GM12872 (cell line): ENCODE measurements at regions not wholly inside any gene's neighbourhood (a gene's known extent, or its start where the extent isn't known, plus 50 kb on each side); places are given as distances from the start of the nearest gene placed in this dataset.

Experiments
- TF ChIP-seq, protein P1 (sequence below): IDR thresholded peaks from 3 replicates; pipeline ENCODE4 v1.5.1; 2011; ENCODE audit warnings: low read depth, mild to moderate bottlenecking, low read length, moderate library complexity; ENCODE audit not compliant: insufficient read depth

DNA sequence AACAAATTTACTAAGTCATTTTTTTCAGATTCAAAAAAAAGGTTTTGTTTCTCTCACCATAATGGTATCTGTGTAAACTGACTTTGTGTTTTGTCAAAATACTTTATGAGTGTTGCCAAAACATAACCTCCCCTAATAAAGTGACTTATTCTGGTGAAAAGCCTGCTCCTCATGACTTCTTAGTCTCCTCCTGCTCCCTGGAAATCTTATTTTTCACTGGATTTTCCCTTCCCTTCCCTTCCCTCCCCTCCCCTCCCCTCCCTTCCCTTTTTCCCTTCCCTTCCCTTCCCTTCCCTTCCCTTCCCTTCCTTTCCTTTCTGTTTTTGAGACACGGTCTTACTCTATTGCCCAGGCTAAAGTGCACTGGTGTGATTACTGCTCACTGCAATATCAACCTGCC lies 650.1 kb upstream of the GHITM start:
- TF ChIP-seq, protein P1, sequence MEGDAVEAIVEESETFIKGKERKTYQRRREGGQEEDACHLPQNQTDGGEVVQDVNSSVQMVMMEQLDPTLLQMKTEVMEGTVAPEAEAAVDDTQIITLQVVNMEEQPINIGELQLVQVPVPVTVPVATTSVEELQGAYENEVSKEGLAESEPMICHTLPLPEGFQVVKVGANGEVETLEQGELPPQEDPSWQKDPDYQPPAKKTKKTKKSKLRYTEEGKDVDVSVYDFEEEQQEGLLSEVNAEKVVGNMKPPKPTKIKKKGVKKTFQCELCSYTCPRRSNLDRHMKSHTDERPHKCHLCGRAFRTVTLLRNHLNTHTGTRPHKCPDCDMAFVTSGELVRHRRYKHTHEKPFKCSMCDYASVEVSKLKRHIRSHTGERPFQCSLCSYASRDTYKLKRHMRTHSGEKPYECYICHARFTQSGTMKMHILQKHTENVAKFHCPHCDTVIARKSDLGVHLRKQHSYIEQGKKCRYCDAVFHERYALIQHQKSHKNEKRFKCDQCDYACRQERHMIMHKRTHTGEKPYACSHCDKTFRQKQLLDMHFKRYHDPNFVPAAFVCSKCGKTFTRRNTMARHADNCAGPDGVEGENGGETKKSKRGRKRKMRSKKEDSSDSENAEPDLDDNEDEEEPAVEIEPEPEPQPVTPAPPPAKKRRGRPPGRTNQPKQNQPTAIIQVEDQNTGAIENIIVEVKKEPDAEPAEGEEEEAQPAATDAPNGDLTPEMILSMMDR: no peak

DNA sequence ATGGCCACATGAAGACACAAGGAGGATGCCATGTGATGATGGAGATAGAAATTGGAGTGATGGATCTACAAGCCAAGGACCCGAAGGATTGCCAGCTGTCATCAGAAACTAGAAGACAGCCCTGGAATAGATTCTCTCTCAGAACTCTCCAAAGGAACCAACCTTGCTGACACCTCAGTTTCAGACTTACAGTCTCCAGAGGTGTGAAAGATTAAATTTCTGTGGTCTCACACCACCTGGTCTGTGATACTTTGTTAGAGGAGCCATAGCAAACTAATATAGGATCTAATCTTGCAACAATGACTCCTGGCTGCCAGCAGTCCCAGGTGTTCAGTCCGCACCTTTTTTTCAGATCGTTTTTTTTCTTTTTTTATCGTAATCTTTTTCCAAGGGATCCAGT lies 647.3 kb upstream of the GHITM start:
- TF ChIP-seq, protein P1: no peak

DNA sequence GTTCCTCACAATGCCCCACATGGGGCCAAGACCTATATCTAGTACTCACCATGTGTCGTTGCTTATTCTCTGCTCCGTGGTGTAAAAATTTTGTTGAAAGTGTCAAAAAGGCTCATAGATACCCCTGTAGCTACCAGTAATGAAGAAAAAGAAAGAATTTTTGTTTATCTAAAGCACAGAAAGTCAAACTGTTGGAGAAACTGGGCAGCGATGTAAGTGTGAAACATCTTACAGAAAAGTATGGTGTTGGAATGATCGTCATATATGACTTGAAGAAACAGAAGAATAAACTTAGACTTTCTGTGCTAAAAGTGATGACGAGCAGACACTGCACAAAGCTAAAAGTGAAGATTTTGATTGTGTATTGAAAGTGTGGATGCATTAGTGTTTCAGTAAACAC lies 626.6 kb upstream of the GHITM start:
- TF ChIP-seq, protein P1: no peak

- TF ChIP-seq, protein P1: no peak
Measured at GRCh38 chr10:83515001-83515400, 624.3 kb upstream of the GHITM start.

DNA sequence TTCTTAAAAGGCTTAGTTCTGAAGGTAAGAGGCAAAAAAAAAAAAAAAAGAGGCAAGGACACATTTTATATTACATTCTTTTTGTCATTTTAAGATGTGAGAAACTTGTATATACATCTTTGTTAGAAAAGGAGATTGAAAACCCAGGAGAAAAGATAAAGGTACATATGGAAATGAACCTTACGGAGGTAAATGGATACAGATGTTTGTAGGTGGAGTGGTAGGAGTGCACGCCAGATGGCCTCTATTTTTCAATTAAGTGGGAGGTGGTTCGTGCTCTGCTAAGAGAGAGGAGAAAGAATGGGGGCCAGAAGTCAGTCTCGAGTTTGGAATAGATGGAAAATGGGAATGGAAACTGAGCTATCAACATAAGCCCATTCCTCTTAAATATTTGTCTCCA lies 622.5 kb upstream of the GHITM start:
- TF ChIP-seq, protein P1: no peak

DNA sequence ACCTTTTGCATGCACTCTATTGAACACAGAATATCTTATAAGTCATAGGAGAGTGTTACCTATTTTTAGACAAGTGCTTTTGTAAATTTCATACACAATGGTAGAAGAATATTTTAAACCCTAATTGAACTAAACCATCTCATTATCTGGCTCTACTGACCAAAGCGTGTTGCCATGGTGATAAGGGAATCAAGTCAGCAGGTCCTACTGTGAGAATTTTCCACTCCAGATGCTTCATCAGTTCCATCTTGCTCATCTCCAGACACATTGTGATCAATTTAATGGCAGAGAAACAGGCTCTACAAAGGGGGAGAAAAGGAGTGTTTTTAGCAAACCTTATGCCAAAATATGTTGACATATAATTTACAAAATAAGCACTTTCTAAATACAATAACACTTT lies 621.9 kb upstream of the GHITM start:
- TF ChIP-seq, protein P1: no peak

DNA sequence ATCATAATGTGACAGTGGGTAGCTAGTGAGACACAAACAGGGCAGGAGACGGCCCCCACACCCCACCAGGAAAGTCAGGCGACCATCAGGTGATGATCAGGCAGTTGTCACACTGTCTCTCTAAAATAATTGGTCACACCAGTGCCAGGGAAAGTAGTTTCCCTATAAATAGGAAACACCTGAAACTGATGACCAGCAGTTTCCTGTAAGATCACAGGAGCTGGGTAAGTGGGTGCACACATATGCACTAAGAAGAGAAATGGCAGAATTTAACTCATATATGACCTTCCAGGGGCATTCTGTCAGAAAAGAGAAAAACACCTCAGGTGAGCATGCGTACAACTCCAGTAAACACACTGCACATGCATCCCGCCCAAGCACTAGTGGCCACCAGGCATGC lies 620.5 kb upstream of the GHITM start:
- TF ChIP-seq, protein P1: no peak

GRCh38 chr10:83522456-83522855 lies 616.9 kb upstream of the GHITM start:
- TF ChIP-seq, protein P1: no peak
